PC-9 (cell line): ENCODE measurements at regions not wholly inside any gene's neighbourhood (a gene's known extent, or its start where the extent isn't known, plus 50 kb on each side); places are given as distances from the start of the nearest gene placed in this dataset.

Experiments used
- BruUV-seq: library from RNA; stranded (reverse); fragments of 400-500 nt; replicated peaks from 2 replicates; lab custom pipeline; 2021; lab: Mats Ljungman, UMichigan
- CTCF ChIA-PET: fragments of 300-600 bp; sonication (Branson Sonifier 250); formaldehyde crosslinking; loops from one replicate; lab custom pipeline; 2022; ENCODE audit warnings: antibody characterized with exemption; lab: Charles Lee
- POLR2A ChIA-PET: fragments of 300-600 bp; sonication (Branson Sonifier 250); formaldehyde crosslinking; loops from one replicate; lab custom pipeline; 2022; ENCODE audit warnings: antibody characterized with exemption; ENCODE audit not compliant: unreplicated experiment; lab: Charles Lee
- DNase-seq, 2 experiments: peaks; one replicate each; pipeline versions ENCODE4 v3.0.0 to v3.0.0-alpha.2; 2015 to 2022; ENCODE audit warnings: mixed read lengths in 1 of 2
- H2AFZ ChIP-seq: fragments of 200-600 bp; sonication (generic); 2 replicates; pipeline ENCODE4 v1.8.1; 2017; ENCODE audit warnings: antibody characterized with exemption
- H3F3A ChIP-seq: fragments of 200-600 bp; sonication (generic); 2 replicates; pipeline ENCODE4 v1.8.1; 2017; ENCODE audit warnings: antibody characterized with exemption, mild to moderate bottlenecking, low read depth; ENCODE audit not compliant: insufficient read depth
- H3K27ac ChIP-seq: fragments of 200-600 bp; sonication (generic); 2 replicates; pipeline ENCODE4 v1.6.1; 2016; ENCODE audit warnings: mixed run types
- H3K27me3 ChIP-seq: fragments of 200-600 bp; sonication (generic); 2 replicates; pipeline ENCODE4 v1.6.1; 2016; ENCODE audit warnings: low read depth, mixed run types; ENCODE audit not compliant: insufficient read depth
- H3K36me3 ChIP-seq: fragments of 200-600 bp; sonication (generic); 2 replicates; pipeline ENCODE4 v1.6.1; 2016; ENCODE audit warnings: low read depth, mixed run types
- H3K4me1 ChIP-seq: fragments of 200-600 bp; sonication (generic); replicated peaks from 2 replicates; pipeline ENCODE4 v1.6.1; 2016; ENCODE audit warnings: mixed run types; ENCODE audit not compliant: insufficient read depth
- H3K4me2 ChIP-seq: fragments of 200-600 bp; sonication (generic); 2 replicates; pipeline ENCODE4 v1.6.1; 2017; ENCODE audit warnings: mixed run types
- H3K4me3 ChIP-seq: fragments of 200-600 bp; sonication (generic); 2 replicates; pipeline ENCODE4 v1.6.1; 2016; ENCODE audit warnings: mixed run types
- H3K79me2 ChIP-seq: fragments of 200-600 bp; sonication (generic); 2 replicates; pipeline ENCODE4 v1.6.1; 2017; ENCODE audit warnings: low read depth, mixed run types
- H3K9me2 ChIP-seq: fragments of 200-600 bp; sonication (generic); 2 replicates; pipeline ENCODE4 v1.8.1; 2017; ENCODE audit warnings: mild to moderate bottlenecking; ENCODE audit not compliant: insufficient read depth
- H3K9me3 ChIP-seq: fragments of 200-600 bp; sonication (generic); 2 replicates; pipeline ENCODE4 v1.8.1; 2016; ENCODE audit warnings: low read depth; ENCODE audit not compliant: insufficient read depth
- H4K20me1 ChIP-seq: fragments of 200-600 bp; sonication (generic); 2 replicates; pipeline ENCODE4 v1.8.1; 2017; ENCODE audit not compliant: insufficient read depth
- EZH2 ChIP-seq: fragments of 200-600 bp; sonication (generic); IDR thresholded peaks from 2 replicates; pipeline ENCODE4 v1.8.0; 2017; ENCODE audit warnings: antibody characterized with exemption, low read depth
- intact Hi-C: fragments of 100-400 bp; cut with micrococcal nuclease; formaldehyde crosslinking; loops from one replicate; pipeline ENCODE4 v1.10.0; 2022; ENCODE audit not compliant: unreplicated experiment
- TF ChIP-seq, protein P1 (sequence below): fragments of 200-600 bp; sonication (generic); conservative IDR thresholded peaks from 2 replicates; pipeline ENCODE4 v1.6.1; 2017; ENCODE audit warnings: mixed run types, antibody characterized with exemption, mild to moderate bottlenecking, moderate library complexity

DNA sequence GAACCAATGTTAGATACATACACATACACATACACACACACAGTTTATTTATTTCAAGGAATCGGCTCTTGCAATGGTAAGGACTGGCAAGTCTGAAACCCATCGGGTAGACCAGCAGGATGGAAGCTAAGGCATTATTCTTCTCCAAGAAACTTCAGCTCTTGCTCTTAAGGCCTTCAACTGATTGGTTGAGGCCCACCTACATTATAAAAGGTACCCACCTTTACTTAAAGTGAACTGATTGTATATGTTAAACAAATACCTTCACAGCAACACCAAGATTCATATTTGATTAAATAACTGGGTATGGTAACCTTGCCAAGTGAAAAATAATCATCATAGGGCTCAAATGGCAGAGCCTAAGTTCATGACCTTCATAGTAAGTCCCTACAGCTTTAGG is 695.5 kb downstream of the BCL11B start:
- Histone ChIP-seq H2AFZ (no peak overlapping the region), H3K27me3 (no peaks in the 10 kb centered on the region), H3K4me2 (no peak overlapping the region), H4K20me1 (no peaks in the 10 kb centered on the region), H3K27ac (no peak overlapping the region), H3K4me1 (no peaks in the 10 kb centered on the region), H3F3A (no peaks in the 10 kb centered on the region), H3K36me3 (no peaks in the 10 kb centered on the region), H3K9me3 (no peaks in the 10 kb centered on the region), H3K9me2 (no peaks in the 10 kb centered on the region), H3K4me3 (no peak overlapping the region), H3K79me2 (no peaks in the 10 kb centered on the region)
- CTCF ChIA-PET = no interaction called here
- no peak for TF ChIP-seq EZH2
- TF ChIP-seq, protein P1, sequence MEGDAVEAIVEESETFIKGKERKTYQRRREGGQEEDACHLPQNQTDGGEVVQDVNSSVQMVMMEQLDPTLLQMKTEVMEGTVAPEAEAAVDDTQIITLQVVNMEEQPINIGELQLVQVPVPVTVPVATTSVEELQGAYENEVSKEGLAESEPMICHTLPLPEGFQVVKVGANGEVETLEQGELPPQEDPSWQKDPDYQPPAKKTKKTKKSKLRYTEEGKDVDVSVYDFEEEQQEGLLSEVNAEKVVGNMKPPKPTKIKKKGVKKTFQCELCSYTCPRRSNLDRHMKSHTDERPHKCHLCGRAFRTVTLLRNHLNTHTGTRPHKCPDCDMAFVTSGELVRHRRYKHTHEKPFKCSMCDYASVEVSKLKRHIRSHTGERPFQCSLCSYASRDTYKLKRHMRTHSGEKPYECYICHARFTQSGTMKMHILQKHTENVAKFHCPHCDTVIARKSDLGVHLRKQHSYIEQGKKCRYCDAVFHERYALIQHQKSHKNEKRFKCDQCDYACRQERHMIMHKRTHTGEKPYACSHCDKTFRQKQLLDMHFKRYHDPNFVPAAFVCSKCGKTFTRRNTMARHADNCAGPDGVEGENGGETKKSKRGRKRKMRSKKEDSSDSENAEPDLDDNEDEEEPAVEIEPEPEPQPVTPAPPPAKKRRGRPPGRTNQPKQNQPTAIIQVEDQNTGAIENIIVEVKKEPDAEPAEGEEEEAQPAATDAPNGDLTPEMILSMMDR = no peak
- no TSS peak for BruUV-seq
- intact Hi-C loops = no loop called here
- POLR2A ChIA-PET = no interaction called here
- no peak for DNase-seq

DNA sequence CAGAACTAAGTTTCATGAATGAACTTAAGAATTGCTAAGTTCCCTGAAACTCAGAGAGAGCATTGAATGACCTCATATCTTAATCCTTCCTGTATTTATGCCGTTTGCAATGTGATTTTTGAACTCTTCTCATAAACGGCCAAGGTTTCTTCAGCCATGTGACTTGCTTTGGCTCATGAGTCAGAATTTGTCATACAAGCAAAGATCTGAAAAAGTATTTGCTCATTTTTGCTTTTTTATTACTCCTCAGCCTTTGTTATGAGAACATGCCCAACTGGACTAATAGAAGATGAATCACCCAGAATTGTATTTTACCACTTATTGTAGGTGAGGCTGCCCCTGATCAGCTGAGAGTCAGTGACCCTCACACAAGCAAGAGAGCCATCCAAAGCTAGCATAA is 693.8 kb downstream of the BCL11B start:
- Histone ChIP-seq H3K27ac (no peak overlapping the region), H3K4me2 (no peak overlapping the region), H3K9me3 (no peaks in the 10 kb centered on the region), H3K36me3 (no peaks in the 10 kb centered on the region), H3K79me2 (no peaks in the 10 kb centered on the region), H3K4me1 (no peaks in the 10 kb centered on the region), H3F3A (no peaks in the 10 kb centered on the region), H4K20me1 (no peaks in the 10 kb centered on the region), H2AFZ (no peak overlapping the region), H3K9me2 (no peaks in the 10 kb centered on the region), H3K27me3 (no peaks in the 10 kb centered on the region), H3K4me3 (no peak overlapping the region)
- ChIA-PET POLR2A (no interaction called here), CTCF (no interaction called here)
- intact Hi-C loops = no loop called here
- no peak for DNase-seq
- TF ChIP-seq, protein P1 = no peak
- TF ChIP-seq EZH2 = no peak
- no TSS peak for BruUV-seq

DNA sequence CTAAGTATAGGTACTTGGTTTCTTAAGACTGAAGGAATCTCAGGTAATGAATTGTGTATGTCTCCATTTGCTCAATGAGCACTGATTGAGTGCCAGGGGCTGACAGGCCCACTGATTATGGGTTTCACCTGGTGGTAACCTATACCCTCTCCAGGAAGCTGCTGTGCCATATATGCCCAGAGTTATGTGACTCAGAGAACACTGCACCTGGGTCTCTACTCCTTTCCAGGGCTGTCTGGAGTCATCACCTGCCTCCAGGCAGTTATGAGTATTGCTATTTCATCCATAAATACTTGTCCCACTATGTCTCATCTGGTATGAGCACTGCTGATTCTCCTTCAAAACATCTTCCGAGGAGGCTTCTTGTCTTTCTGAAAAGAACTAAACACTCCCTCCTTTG is 692.9 kb downstream of the BCL11B start:
- no TSS peak for BruUV-seq
- TF ChIP-seq, protein P1 = no peak
- no peak for TF ChIP-seq EZH2
- Histone ChIP-seq H3K9me3 (no peaks in the 10 kb centered on the region), H3K9me2 (no peaks in the 10 kb centered on the region), H4K20me1 (no peaks in the 10 kb centered on the region), H3K27me3 (no peaks in the 10 kb centered on the region), H2AFZ (no peak overlapping the region), H3K4me1 (no peaks in the 10 kb centered on the region), H3K36me3 (no peaks in the 10 kb centered on the region), H3F3A (no peaks in the 10 kb centered on the region), H3K4me3 (no peak overlapping the region), H3K27ac (no peak overlapping the region), H3K4me2 (no peak overlapping the region), H3K79me2 (no peaks in the 10 kb centered on the region)
- intact Hi-C loops = no loop called here
- ChIA-PET POLR2A (no interaction called here), CTCF (no interaction called here)
- no peak for DNase-seq
